A673 (cell line): ENCODE measurements at regions not wholly inside any gene's neighbourhood (a gene's known extent, or its start where the extent isn't known, plus 50 kb on each side); places are given as distances from the start of the nearest gene placed in this dataset.

Experiments
- BruUV-seq: library from RNA; stranded (reverse); fragments of 400-500 nt; replicated peaks from 2 replicates; lab custom pipeline; 2021; lab: Mats Ljungman, UMichigan
- CTCF ChIA-PET: fragments of 300-600 bp; sonication (Branson Sonifier 250); formaldehyde crosslinking; loops from one replicate; lab custom pipeline; 2022; ENCODE audit warnings: antibody characterized with exemption; lab: Charles Lee
- POLR2A ChIA-PET: fragments of 300-600 bp; sonication (Branson Sonifier 250); formaldehyde crosslinking; loops from one replicate; lab custom pipeline; 2022; ENCODE audit warnings: antibody characterized with exemption; ENCODE audit not compliant: low non-redundant PET; lab: Charles Lee
- DNase-seq: peaks from one replicate; pipeline ENCODE4 v3.0.0-alpha.2; 2015; ENCODE audit warnings: low spot score
- H3K27ac ChIP-seq: fragments of 200-600 bp; sonication (generic); 2 replicates; pipeline ENCODE4 v1.5.1; 2016; ENCODE audit warnings: mixed run types, low read depth, mild to moderate bottlenecking, mixed read lengths, antibody characterized with exemption, low read length; ENCODE audit not compliant: poor library complexity, severe bottlenecking
- H3K27me3 ChIP-seq: fragments of 200-600 bp; sonication (generic); replicated peaks from 2 replicates; pipeline ENCODE4 v1.6.1; 2017; ENCODE audit warnings: mixed run types, low read depth, mild to moderate bottlenecking, mixed read lengths, antibody characterized with exemption, low read length; ENCODE audit not compliant: insufficient read depth, poor library complexity
- H3K36me3 ChIP-seq: fragments of 200-600 bp; sonication (generic); 2 replicates; pipeline ENCODE4 v1.6.1; 2016; ENCODE audit warnings: mixed run types, mild to moderate bottlenecking, mixed read lengths, antibody characterized with exemption, low read length; ENCODE audit not compliant: insufficient read depth, poor library complexity, severe bottlenecking
- H3K4me1 ChIP-seq: fragments of 200-600 bp; sonication (generic); 2 replicates; pipeline ENCODE4 v1.6.1; 2017; ENCODE audit warnings: mixed run types, mild to moderate bottlenecking, mixed read lengths, antibody characterized with exemption, low read length; ENCODE audit not compliant: insufficient read depth, poor library complexity, severe bottlenecking
- H3K4me3 ChIP-seq: fragments of 200-600 bp; sonication (generic); 2 replicates; pipeline ENCODE4 v1.5.1; 2016; ENCODE audit warnings: low read depth, mixed run types, mild to moderate bottlenecking, mixed read lengths, low read length; ENCODE audit not compliant: poor library complexity, severe bottlenecking
- H3K9me3 ChIP-seq: fragments of 200-600 bp; sonication (generic); 2 replicates; pipeline ENCODE4 v1.6.1; 2016; ENCODE audit warnings: mixed run types, low read depth, mild to moderate bottlenecking, mixed read lengths, antibody characterized with exemption, low read length; ENCODE audit not compliant: poor library complexity, severe bottlenecking
- EZH2 ChIP-seq: fragments of 200-600 bp; sonication (generic); IDR thresholded peaks from 2 replicates; pipeline ENCODE4 v1.6.1; 2017; ENCODE audit warnings: borderline replicate concordance, low read depth, mild to moderate bottlenecking, mixed read lengths, antibody characterized with exemption, low read length; ENCODE audit not compliant: poor library complexity, severe bottlenecking
- intact Hi-C: fragments of 100-400 bp; cut with micrococcal nuclease; formaldehyde crosslinking; loops from one replicate; pipeline ENCODE4 v1.10.0; 2022; ENCODE audit not compliant: unreplicated experiment
- TF ChIP-seq, protein P1 (sequence below): fragments of 300-800, 200-600 bp; sonication (generic); conservative IDR thresholded peaks from 2 replicates; pipeline ENCODE4 v1.5.1; 2017; ENCODE audit warnings: low read depth, mild to moderate bottlenecking, antibody characterized with exemption, low read length, moderate library complexity, mixed read lengths

DNA sequence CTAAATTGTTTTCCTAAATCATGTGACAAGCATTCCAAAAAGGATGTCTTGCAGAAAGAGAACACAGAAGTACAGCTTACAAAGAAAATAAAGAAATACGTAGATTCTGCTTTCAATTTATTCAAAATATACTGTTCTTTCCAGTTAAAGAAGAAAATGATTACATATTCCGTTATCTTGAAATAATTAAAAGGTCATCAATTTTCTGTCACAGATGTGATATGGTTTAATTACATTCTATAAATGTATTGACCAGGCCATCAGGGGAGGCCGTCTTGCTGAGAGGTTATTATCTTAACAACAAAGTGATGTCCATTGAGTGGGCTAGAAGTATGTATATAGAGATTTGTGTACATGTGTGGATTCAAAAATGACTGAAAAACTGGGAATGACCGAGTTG is 432.9 kb downstream of the SETD4 start:
- intact Hi-C loops: no loop called here
- POLR2A ChIA-PET: no interaction called here

DNA sequence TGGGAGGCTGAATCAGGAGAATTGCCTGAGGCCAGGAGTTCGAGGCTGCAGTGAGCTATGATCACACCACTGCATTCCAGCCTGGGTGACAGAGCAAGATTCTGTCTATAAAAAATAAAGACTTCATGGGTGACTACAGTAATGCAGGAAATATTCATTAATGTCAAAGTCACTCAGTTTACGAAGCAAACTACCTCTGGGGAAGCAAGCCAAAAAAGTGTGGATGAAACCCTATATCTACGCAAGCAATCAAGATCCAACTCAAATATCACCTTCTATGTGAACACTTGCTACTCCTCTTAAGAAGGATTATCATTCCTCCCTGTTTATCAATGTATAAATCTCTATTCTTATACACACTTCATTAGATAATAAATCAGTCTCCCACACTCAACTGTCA is 434.8 kb downstream of the SETD4 start:
- no peak for DNase-seq
- no peaks in the 10 kb centered on the region for H3K36me3 ChIP-seq
- no peak overlapping the region for H3K27ac ChIP-seq
- CTCF ChIA-PET: no interaction called here
- no peaks in the 10 kb centered on the region for H3K9me3 ChIP-seq
- no TSS peak for BruUV-seq
- TF ChIP-seq, protein P1, sequence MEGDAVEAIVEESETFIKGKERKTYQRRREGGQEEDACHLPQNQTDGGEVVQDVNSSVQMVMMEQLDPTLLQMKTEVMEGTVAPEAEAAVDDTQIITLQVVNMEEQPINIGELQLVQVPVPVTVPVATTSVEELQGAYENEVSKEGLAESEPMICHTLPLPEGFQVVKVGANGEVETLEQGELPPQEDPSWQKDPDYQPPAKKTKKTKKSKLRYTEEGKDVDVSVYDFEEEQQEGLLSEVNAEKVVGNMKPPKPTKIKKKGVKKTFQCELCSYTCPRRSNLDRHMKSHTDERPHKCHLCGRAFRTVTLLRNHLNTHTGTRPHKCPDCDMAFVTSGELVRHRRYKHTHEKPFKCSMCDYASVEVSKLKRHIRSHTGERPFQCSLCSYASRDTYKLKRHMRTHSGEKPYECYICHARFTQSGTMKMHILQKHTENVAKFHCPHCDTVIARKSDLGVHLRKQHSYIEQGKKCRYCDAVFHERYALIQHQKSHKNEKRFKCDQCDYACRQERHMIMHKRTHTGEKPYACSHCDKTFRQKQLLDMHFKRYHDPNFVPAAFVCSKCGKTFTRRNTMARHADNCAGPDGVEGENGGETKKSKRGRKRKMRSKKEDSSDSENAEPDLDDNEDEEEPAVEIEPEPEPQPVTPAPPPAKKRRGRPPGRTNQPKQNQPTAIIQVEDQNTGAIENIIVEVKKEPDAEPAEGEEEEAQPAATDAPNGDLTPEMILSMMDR: no peak
- no peak for TF ChIP-seq EZH2
- POLR2A ChIA-PET: no interaction called here
- H3K4me3 ChIP-seq: no peak overlapping the region
- H3K4me1 ChIP-seq: no peaks in the 10 kb centered on the region
- intact Hi-C loops: no loop called here
- H3K27me3 ChIP-seq: peaks cover 30% of the 10 kb centered on the region

More for the DNA sequence above, 432.9 kb downstream of the SETD4 start:
- no TSS peak for BruUV-seq
- H3K27me3 ChIP-seq: peaks cover 43% of the 10 kb centered on the region
- H3K9me3 ChIP-seq: no peaks in the 10 kb centered on the region
- no peaks in the 10 kb centered on the region for H3K36me3 ChIP-seq
- no peak for TF ChIP-seq EZH2
- TF ChIP-seq, protein P1: no peak
- CTCF ChIA-PET: no interaction called here
- H3K4me3 ChIP-seq: no peak overlapping the region
- DNase-seq: no peak
- no peaks in the 10 kb centered on the region for H3K4me1 ChIP-seq
- no peak overlapping the region for H3K27ac ChIP-seq

DNA sequence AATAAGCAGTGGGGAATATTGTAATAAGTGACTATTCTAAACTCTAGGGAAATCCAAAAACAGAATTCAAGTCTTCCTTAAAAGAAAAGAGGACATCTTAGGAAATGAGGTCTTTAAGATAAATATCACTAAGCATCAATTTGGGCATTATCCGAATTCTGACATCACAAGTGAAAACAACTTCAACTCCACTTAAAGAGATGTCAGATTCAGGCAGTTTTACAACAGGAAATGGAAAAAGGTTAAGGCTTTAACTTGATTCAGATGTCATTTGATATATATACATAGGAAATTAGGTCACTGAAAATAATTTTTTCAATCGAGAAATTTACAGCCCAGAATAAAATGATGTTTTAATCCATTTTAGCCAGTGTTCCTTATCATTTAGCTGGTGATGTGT is 435.4 kb downstream of the SETD4 start:
- no TSS peak for BruUV-seq
- H3K27me3 ChIP-seq: peaks cover 29% of the 10 kb centered on the region
- no peaks in the 10 kb centered on the region for H3K4me1 ChIP-seq
- ChIA-PET POLR2A (no interaction called here), CTCF (no interaction called here)
- TF ChIP-seq EZH2: no peak
- TF ChIP-seq, protein P1: no peak
- no peak overlapping the region for H3K27ac ChIP-seq
- no peaks in the 10 kb centered on the region for H3K9me3 ChIP-seq
- intact Hi-C loops: no loop called here
- peak; percentile 52 for DNase-seq
- H3K36me3 ChIP-seq: no peaks in the 10 kb centered on the region
- H3K4me3 ChIP-seq: no peak overlapping the region
